Neural cell (in vitro differentiated cells): ENCODE measurements at regions not wholly inside any gene's neighbourhood (a gene's known extent, or its start where the extent isn't known, plus 50 kb on each side); places are given as distances from the start of the nearest gene placed in this dataset.

Experiments
- H2AFZ ChIP-seq: fragments of 200-600, 300-800 bp; sonication (generic), shearing (Covaris generic); 2 replicates; pipeline ENCODE4 v1.6.0; 2014; ENCODE audit warnings: low read depth, mild to moderate bottlenecking, antibody characterized with exemption, low read length, moderate library complexity
- H3F3A ChIP-seq: fragments of 200-600 bp; shearing (Covaris generic); 2 replicates; pipeline ENCODE4 v1.6.1; 2016; ENCODE audit warnings: mild to moderate bottlenecking, moderate library complexity, mixed read lengths, antibody characterized with exemption, low read length; ENCODE audit not compliant: insufficient read depth, poor library complexity, severe bottlenecking
- H3K27ac ChIP-seq: fragments of 200-600, 300-800 bp; sonication (generic), shearing (Covaris generic); 2 replicates; pipeline ENCODE4 v1.5.1; 2014; ENCODE audit warnings: mild to moderate bottlenecking, low read length, moderate library complexity
- H3K27me3 ChIP-seq: fragments of 300-800, 200-600 bp; sonication (generic), shearing (Covaris generic); 2 replicates; pipeline ENCODE4 v1.6.0; 2014; ENCODE audit warnings: mild to moderate bottlenecking, low read depth, low read length, moderate library complexity; ENCODE audit not compliant: insufficient read depth
- H3K36me3 ChIP-seq: fragments of 300-800, 200-600 bp; sonication (generic), shearing (Covaris generic); 2 replicates; pipeline ENCODE4 v1.5.1; 2014; ENCODE audit warnings: mild to moderate bottlenecking, antibody characterized with exemption, low read length, moderate library complexity; ENCODE audit not compliant: insufficient read depth
- H3K4me2 ChIP-seq: fragments of 300-800, 200-600 bp; sonication (generic), shearing (Covaris generic); 2 replicates; pipeline ENCODE4 v1.6.0; 2014; ENCODE audit warnings: mild to moderate bottlenecking, low read length
- H3K4me3 ChIP-seq: fragments of 300-800, 200-600 bp; sonication (generic), shearing (Covaris generic); 2 replicates; pipeline ENCODE4 v1.5.1; 2014; ENCODE audit warnings: mild to moderate bottlenecking, low read length, moderate library complexity
- H3K79me2 ChIP-seq: fragments of 200-600 bp; shearing (Covaris generic); replicated peaks from 2 replicates; pipeline ENCODE4 v1.6.0; 2014; ENCODE audit warnings: mild to moderate bottlenecking, low read length, moderate library complexity; ENCODE audit not compliant: insufficient read depth
- H3K9ac ChIP-seq: fragments of 300-800, 200-600 bp; sonication (generic), shearing (Covaris generic); 2 replicates; pipeline ENCODE4 v1.6.1; 2016; ENCODE audit warnings: mild to moderate bottlenecking, low read length, mixed read lengths
- H3K9me2 ChIP-seq: fragments of 200-600 bp; shearing (Covaris generic); 2 replicates; pipeline ENCODE4 v1.6.1; 2016; ENCODE audit warnings: mild to moderate bottlenecking, low read length, mixed read lengths; ENCODE audit not compliant: insufficient read depth
- H3K9me3 ChIP-seq: fragments of 200-600, 300-800 bp; sonication (generic), shearing (Covaris generic); 2 replicates; pipeline ENCODE4 v1.6.1; 2016; ENCODE audit warnings: mild to moderate bottlenecking, mixed run types, low read length, moderate library complexity, mixed read lengths
- H4K20me1 ChIP-seq: fragments of 200-600 bp; shearing (Covaris generic); 2 replicates; pipeline ENCODE4 v1.6.1; 2016; ENCODE audit warnings: mild to moderate bottlenecking, mixed run types; ENCODE audit not compliant: insufficient read depth
- CTCF ChIP-seq: fragments of 450-650 bp; IDR thresholded peaks from 2 replicates; pipeline ENCODE4 v1.5.1; 2014; ENCODE audit warnings: antibody characterized with exemption, mild to moderate bottlenecking, moderate library complexity; ENCODE audit not compliant: poor library complexity, severe bottlenecking
- EP300 ChIP-seq: fragments of 450-650 bp; conservative IDR thresholded peaks from 2 replicates; pipeline ENCODE4 v1.6.1; 2014; ENCODE audit warnings: antibody characterized with exemption, mild to moderate bottlenecking, moderate library complexity; ENCODE audit not compliant: poor library complexity, severe bottlenecking
- EZH2 ChIP-seq: fragments of 200-600, 300-800 bp; shearing (Covaris generic), sonication (generic); IDR thresholded peaks from 2 replicates; pipeline ENCODE4 v1.6.1; 2014; ENCODE audit warnings: antibody characterized with exemption, low read length, borderline replicate concordance, mild to moderate bottlenecking; ENCODE audit not compliant: insufficient read depth, poor library complexity, severe bottlenecking
- MXI1 ChIP-seq: fragments of 450-650 bp; conservative IDR thresholded peaks from 2 replicates; pipeline ENCODE4 v1.6.1; 2014; ENCODE audit warnings: antibody characterized with exemption, mild to moderate bottlenecking; ENCODE audit not compliant: poor library complexity, severe bottlenecking
- POLR2AphosphoS5 ChIP-seq: IDR thresholded peaks from 2 replicates; pipeline ENCODE4 v1.6.1; 2012
- RAD21 ChIP-seq: fragments of 450-650 bp; conservative IDR thresholded peaks from 2 replicates; pipeline ENCODE4 v1.6.1; 2014; ENCODE audit warnings: antibody characterized with exemption, mild to moderate bottlenecking, moderate library complexity
- REST ChIP-seq: IDR thresholded peaks from 2 replicates; pipeline ENCODE4 v1.6.1; 2012; ENCODE audit warnings: borderline replicate concordance
- SMC3 ChIP-seq: fragments of 450-650 bp; conservative IDR thresholded peaks from 2 replicates; pipeline ENCODE4 v1.6.1; 2014; ENCODE audit warnings: antibody characterized with exemption, mild to moderate bottlenecking, moderate library complexity; ENCODE audit not compliant: poor library complexity
- TAF1 ChIP-seq: IDR thresholded peaks from 2 replicates; pipeline ENCODE4 v1.6.1; 2012; ENCODE audit warnings: low read depth

- H3K9ac ChIP-seq, result no peak overlapping the region
- no peak overlapping the region for H3K4me2 ChIP-seq
- no peaks in the 10 kb centered on the region for H3K79me2 ChIP-seq
- no peaks in the 10 kb centered on the region for H3K36me3 ChIP-seq
- no peaks in the 10 kb centered on the region for H3K9me3 ChIP-seq
- no peak overlapping the region for H3K4me3 ChIP-seq
- TF ChIP-seq POLR2AphosphoS5 (no peak), CTCF (peak; percentile 46), EZH2 (no peak), EP300 (peak; percentile 12), SMC3 (peak; percentile 46), RAD21 (peak; percentile 56), TAF1 (no peak), MXI1 (no peak), REST (no peak)
- no peaks in the 10 kb centered on the region for H3K9me2 ChIP-seq
- H3F3A ChIP-seq, result no peaks in the 10 kb centered on the region
- H3K27me3 ChIP-seq, result no peaks in the 10 kb centered on the region
- no peak overlapping the region for H3K27ac ChIP-seq
- no peaks in the 10 kb centered on the region for H4K20me1 ChIP-seq
- H2AFZ ChIP-seq, result no peak overlapping the region
These were observed 1025.0 kb upstream of the CELF2 start for GRCh38 chr10:9992661-9993060.

GRCh38 chr10:9994131-9994530 lies 1023.5 kb upstream of the CELF2 start:
- TF ChIP-seq TAF1, result no peak
- TF ChIP-seq POLR2AphosphoS5, result no peak
- no peak for TF ChIP-seq EP300
- TF ChIP-seq SMC3, result no peak
- H3K4me2 ChIP-seq, result no peak overlapping the region

GRCh38 chr10:9999627-10000026 lies 1018.0 kb upstream of the CELF2 start:
- Histone ChIP-seq H2AFZ (no peak overlapping the region), H3K9me2 (no peaks in the 10 kb centered on the region), H3K36me3 (no peaks in the 10 kb centered on the region), H3F3A (no peaks in the 10 kb centered on the region), H4K20me1 (no peaks in the 10 kb centered on the region), H3K9ac (no peak overlapping the region), H3K27ac (no peak overlapping the region), H3K4me2 (no peak overlapping the region), H3K27me3 (no peaks in the 10 kb centered on the region), H3K4me3 (no peak overlapping the region), H3K9me3 (no peaks in the 10 kb centered on the region), H3K79me2 (no peaks in the 10 kb centered on the region)
- TF ChIP-seq CTCF (no peak), SMC3 (no peak), REST (no peak), MXI1 (no peak)

More at GRCh38 chr10:9994131-9994530, 1023.5 kb upstream of the CELF2 start:
- Histone ChIP-seq H3K4me3 (no peak overlapping the region), H3K9me3 (no peaks in the 10 kb centered on the region), H4K20me1 (no peaks in the 10 kb centered on the region), H3K9ac (no peak overlapping the region), H3K27me3 (no peaks in the 10 kb centered on the region), H3K9me2 (no peaks in the 10 kb centered on the region), H2AFZ (no peak overlapping the region), H3K36me3 (no peaks in the 10 kb centered on the region), H3K79me2 (no peaks in the 10 kb centered on the region), H3F3A (no peaks in the 10 kb centered on the region), H3K27ac (no peak overlapping the region)
